GM23248 (cell line): ENCODE measurements at regions not wholly inside any gene's neighbourhood (a gene's known extent, or its start where the extent isn't known, plus 50 kb on each side); places are given as distances from the start of the nearest gene placed in this dataset.

ENCODE experiments used
- DNase-seq: peaks from one replicate; pipeline ENCODE4 v3.0.0-alpha.2; 2015
- H2AFZ ChIP-seq: fragments of 200-600 bp; sonication (generic); 2 replicates; pipeline ENCODE4 v1.6.1; 2016; ENCODE audit warnings: antibody characterized with exemption
- H3F3A ChIP-seq: fragments of 200-600 bp; sonication (generic); 2 replicates; pipeline ENCODE4 v1.6.1; 2016; ENCODE audit warnings: mild to moderate bottlenecking, antibody characterized with exemption, mixed run types; ENCODE audit not compliant: insufficient read depth
- H3K27ac ChIP-seq: fragments of 200-600 bp; sonication (generic); 2 replicates; pipeline ENCODE4 v1.5.1; 2016; ENCODE audit warnings: mild to moderate bottlenecking
- H3K27me3 ChIP-seq: fragments of 200-600 bp; sonication (generic); replicated peaks from 2 replicates; pipeline ENCODE4 v1.6.1; 2016; ENCODE audit warnings: mild to moderate bottlenecking; ENCODE audit not compliant: insufficient read depth
- H3K36me3 ChIP-seq: fragments of 200-600 bp; sonication (generic); 2 replicates; pipeline ENCODE4 v1.6.1; 2016; ENCODE audit warnings: low read depth, mild to moderate bottlenecking
- H3K4me1 ChIP-seq: fragments of 200-600 bp; sonication (generic); 2 replicates; pipeline ENCODE4 v1.6.1; 2016; ENCODE audit warnings: mild to moderate bottlenecking; ENCODE audit not compliant: insufficient read depth
- H3K4me2 ChIP-seq: fragments of 200-600 bp; sonication (generic); one replicate; pipeline ENCODE4 v1.6.1; 2016; ENCODE audit warnings: mild to moderate bottlenecking; ENCODE audit not compliant: unreplicated experiment
- H3K4me3 ChIP-seq: fragments of 200-600 bp; sonication (generic); 2 replicates; pipeline ENCODE4 v1.5.1; 2016; ENCODE audit warnings: mild to moderate bottlenecking
- H3K79me2 ChIP-seq: fragments of 200-600 bp; sonication (generic); 2 replicates; pipeline ENCODE4 v1.6.1; 2016; ENCODE audit warnings: mild to moderate bottlenecking; ENCODE audit not compliant: insufficient read depth
- H3K9ac ChIP-seq: fragments of 200-600 bp; sonication (generic); 2 replicates; pipeline ENCODE4 v1.6.1; 2016; ENCODE audit warnings: mild to moderate bottlenecking
- H3K9me2 ChIP-seq: fragments of 200-600 bp; sonication (generic); 2 replicates; pipeline ENCODE4 v1.6.1; 2016; ENCODE audit warnings: mixed run types, mild to moderate bottlenecking, moderate library complexity; ENCODE audit not compliant: insufficient read depth
- H3K9me3 ChIP-seq: fragments of 200-600 bp; sonication (generic); one replicate; pipeline ENCODE4 v1.6.1; 2017; ENCODE audit warnings: low read depth
- H4K20me1 ChIP-seq: fragments of 200-600 bp; sonication (generic); 2 replicates; pipeline ENCODE4 v1.6.0; 2016; ENCODE audit not compliant: insufficient read depth
- EZH2 ChIP-seq: fragments of 200-600 bp; sonication (generic); IDR thresholded peaks from 2 replicates; pipeline ENCODE4 v1.6.1; 2018; ENCODE audit warnings: antibody characterized with exemption, mild to moderate bottlenecking; ENCODE audit not compliant: insufficient read depth, poor library complexity, severe bottlenecking
- EZH2phosphoT487 ChIP-seq: fragments of 200-600 bp; sonication (generic); IDR thresholded peaks from 2 replicates; pipeline ENCODE4 v1.6.1; 2018; ENCODE audit warnings: antibody characterized with exemption, moderate library complexity, mild to moderate bottlenecking, low read depth; ENCODE audit not compliant: insufficient read depth
- WGBS, 2 experiments: methylation state at CpG; one replicate each; pipeline ENCODE4 v1.1.6; 2015 to 2017; ENCODE audit warnings: low lambda C conversion rate in 2 of 2, low coverage in 1 of 2; ENCODE audit errors: missing lambda C conversion rate in 2 of 2; 5-methylcytosine and 5-hydroxymethylcytosine counted together
- in situ Hi-C: fragments of 300-500 bp; cut with MboI; formaldehyde crosslinking; loops from 2 replicates; pipeline ENCODE4 v1.15.0; 2020

DNA sequence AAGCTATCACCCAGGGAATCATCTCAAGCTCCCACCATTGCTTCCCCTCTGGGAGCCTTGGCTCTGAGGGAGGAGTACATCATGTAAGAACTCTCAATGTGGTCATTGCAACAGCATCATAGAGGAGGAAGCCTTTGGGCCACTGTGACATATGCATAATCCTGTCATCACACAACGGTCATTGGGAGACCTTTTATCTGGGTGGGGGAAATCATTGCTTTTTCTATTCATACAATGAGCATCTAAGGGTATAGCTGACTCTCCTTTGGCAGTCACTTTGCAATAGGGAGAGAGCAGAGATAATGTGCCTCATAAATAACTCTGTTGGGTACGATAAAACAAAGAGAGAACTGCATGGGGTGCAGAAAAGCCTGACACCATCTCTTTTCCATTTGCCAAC is 155.2 kb upstream of the KCNIP4 start:
- Histone ChIP-seq H3K9me3 (no peaks in the 10 kb centered on the region), H3K4me2 (no peak overlapping the region), H3K9ac (no peak overlapping the region), H2AFZ (no peak overlapping the region), H4K20me1 (no peaks in the 10 kb centered on the region), H3K4me3 (no peak overlapping the region), H3K4me1 (peaks cover 23% of the 10 kb centered on the region), H3K9me2 (no peaks in the 10 kb centered on the region), H3K79me2 (no peaks in the 10 kb centered on the region), H3K36me3 (no peaks in the 10 kb centered on the region), H3F3A (no peaks in the 10 kb centered on the region; the same call in 1 of the 2 replicates), H3K27me3 (no peaks in the 10 kb centered on the region), H3K27ac (no peak overlapping the region)
- DNase-seq: no peak
- no peak for TF ChIP-seq EZH2phosphoT487
- TF ChIP-seq EZH2: no peak
- in situ Hi-C loops: no loop called here
- 77 to 79% methylated on average over 2 of the region's 2 CpGs for WGBS, 2 experiments

DNA sequence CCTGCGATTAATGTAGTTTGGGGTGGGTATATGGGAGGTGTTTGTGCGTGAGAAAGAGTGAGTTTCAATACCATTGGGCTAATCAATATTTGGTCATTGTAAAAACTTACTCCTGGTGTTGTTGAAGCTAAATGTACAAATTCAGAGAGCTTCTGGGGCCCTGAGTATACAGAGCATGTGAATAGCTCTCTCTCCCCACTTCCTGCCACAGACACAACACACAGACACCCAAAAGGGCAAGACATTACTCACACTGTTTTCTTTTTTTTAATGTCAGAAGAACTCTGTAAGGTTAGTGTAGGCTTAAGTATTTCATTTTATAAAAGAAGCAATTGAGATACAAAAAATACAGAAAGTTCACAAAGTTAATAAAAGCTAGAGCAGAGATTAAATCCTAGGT is 151.3 kb upstream of the KCNIP4 start:
- Histone ChIP-seq H3K4me3 (no peak overlapping the region), H3K79me2 (no peaks in the 10 kb centered on the region), H4K20me1 (no peaks in the 10 kb centered on the region), H3K4me2 (no peak overlapping the region), H2AFZ (peak overlapping the region; percentile 68), H3K36me3 (no peaks in the 10 kb centered on the region), H3K27me3 (no peaks in the 10 kb centered on the region), H3K4me1 (peaks cover 23% of the 10 kb centered on the region), H3K9ac (peak overlapping the region; percentile 38; the same call in 1 of the 2 replicates), H3K27ac (peak overlapping the region; percentile 31), H3K9me3 (no peaks in the 10 kb centered on the region), H3K9me2 (no peaks in the 10 kb centered on the region), H3F3A (no peaks in the 10 kb centered on the region; the same call in 1 of the 2 replicates)
- 98 to 99% methylated on average over 2 of the region's 2 CpGs for WGBS, 2 experiments
- in situ Hi-C loops: no loop called here
- TF ChIP-seq EZH2phosphoT487 (no peak), EZH2 (no peak)
- peak; percentile 69 for DNase-seq

DNA sequence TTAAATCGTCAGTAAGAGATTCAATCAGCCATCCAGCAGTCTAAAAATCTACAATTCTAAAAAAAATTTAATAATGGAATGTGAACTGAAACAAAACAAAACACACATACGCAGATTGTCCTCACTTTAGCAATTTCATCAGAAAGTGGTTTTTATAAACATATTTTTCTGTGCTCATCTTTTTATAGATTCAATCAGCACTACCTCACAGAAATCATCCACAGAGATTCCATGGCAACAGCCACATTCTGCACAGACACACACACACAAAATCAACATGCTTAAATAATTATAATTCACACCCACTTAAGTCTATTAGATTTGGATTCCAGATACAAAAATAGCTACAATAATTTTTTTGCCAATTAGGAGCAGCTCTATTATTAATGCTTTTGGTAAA is 149.0 kb upstream of the KCNIP4 start:
- in situ Hi-C loops: no loop called here
- TF ChIP-seq EZH2 (no peak), EZH2phosphoT487 (no peak)
- Histone ChIP-seq H3K9me3 (no peaks in the 10 kb centered on the region), H4K20me1 (no peaks in the 10 kb centered on the region), H3K9me2 (no peaks in the 10 kb centered on the region), H3K27me3 (no peaks in the 10 kb centered on the region), H2AFZ (no peak overlapping the region), H3F3A (no peaks in the 10 kb centered on the region; the same call in 1 of the 2 replicates), H3K4me2 (no peak overlapping the region), H3K4me1 (peaks cover 15% of the 10 kb centered on the region), H3K36me3 (no peaks in the 10 kb centered on the region), H3K27ac (no peak overlapping the region), H3K9ac (no peak overlapping the region), H3K4me3 (no peak overlapping the region), H3K79me2 (no peaks in the 10 kb centered on the region)
- DNase-seq: no peak
- WGBS, 2 experiments: 28 to 35% methylated on average over 2 of the region's 2 CpGs

DNA sequence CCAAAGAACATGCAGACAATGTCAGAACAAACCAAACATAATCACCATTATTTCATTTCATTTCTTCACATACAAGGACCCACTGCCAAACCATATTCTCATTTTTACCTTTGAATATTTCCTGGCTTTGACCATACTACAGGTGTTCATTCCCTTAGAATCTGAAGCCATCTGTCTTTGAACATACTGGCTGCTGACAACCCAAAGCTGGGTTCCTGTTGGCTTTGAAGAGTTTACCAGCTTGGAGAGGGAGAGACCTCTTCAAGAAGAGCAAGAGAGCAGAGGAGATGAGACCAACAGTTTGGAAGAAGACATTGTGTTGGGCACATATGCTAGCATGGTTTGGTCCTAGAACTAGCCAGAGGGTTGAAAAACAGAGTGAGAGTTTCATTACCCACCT is 145.6 kb upstream of the KCNIP4 start:
- in situ Hi-C loops: no loop called here
- Histone ChIP-seq H3K27me3 (no peaks in the 10 kb centered on the region), H3K27ac (no peak overlapping the region), H2AFZ (no peak overlapping the region), H4K20me1 (no peaks in the 10 kb centered on the region), H3K4me1 (peaks cover 1% of the 10 kb centered on the region; the same call in 1 of the 2 replicates), H3K36me3 (no peaks in the 10 kb centered on the region), H3K9me3 (no peaks in the 10 kb centered on the region), H3K4me3 (no peak overlapping the region), H3K9ac (no peak overlapping the region), H3F3A (0 out of 2 replicates have a peak, but pooled peaks cover 6% of the 10 kb centered on the region), H3K9me2 (no peaks in the 10 kb centered on the region), H3K4me2 (no peak overlapping the region), H3K79me2 (no peaks in the 10 kb centered on the region)
- DNase-seq: no peak
- TF ChIP-seq EZH2phosphoT487 (no peak), EZH2 (no peak)

DNA sequence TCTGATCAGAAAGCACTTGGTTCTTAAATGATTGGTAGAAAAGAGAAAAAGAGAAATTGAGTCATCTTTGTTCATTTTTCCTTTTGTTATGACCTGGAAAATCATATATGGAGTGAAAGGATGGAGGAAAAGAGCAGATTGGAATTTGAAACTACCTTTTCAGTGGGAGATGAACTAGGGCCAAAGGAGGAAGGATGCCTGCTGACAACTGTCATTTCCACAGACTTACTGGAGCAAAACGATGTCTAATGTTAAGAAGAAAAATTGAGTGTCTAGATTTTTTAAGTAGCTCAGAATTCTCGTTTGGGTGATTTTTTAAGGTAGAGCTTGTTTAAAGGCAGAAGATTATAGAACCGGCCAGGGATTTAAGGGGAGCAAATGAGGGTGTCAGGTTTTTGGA is 144.6 kb upstream of the KCNIP4 start:
- in situ Hi-C loops: no loop called here
- Histone ChIP-seq H3K9me2 (no peaks in the 10 kb centered on the region), H3K9ac (no peak overlapping the region), H3F3A (0 out of 2 replicates have a peak, but pooled peaks cover 6% of the 10 kb centered on the region), H3K27ac (no peak overlapping the region), H2AFZ (no peak overlapping the region), H3K36me3 (no peaks in the 10 kb centered on the region), H3K79me2 (no peaks in the 10 kb centered on the region), H4K20me1 (no peaks in the 10 kb centered on the region), H3K27me3 (no peaks in the 10 kb centered on the region), H3K4me2 (no peak overlapping the region), H3K9me3 (no peaks in the 10 kb centered on the region), H3K4me3 (no peak overlapping the region), H3K4me1 (no peaks in the 10 kb centered on the region; the same call in 1 of the 2 replicates)
- TF ChIP-seq EZH2: no peak
- no peak for TF ChIP-seq EZH2phosphoT487
- DNase-seq: no peak
- 50 to 56% methylated on average over 3 of the region's 3 CpGs for whole genome bisulfite sequencing, 2 experiments
